HEK293T (cell line): ENCODE measurements at regions not wholly inside any gene's neighbourhood (a gene's known extent, or its start where the extent isn't known, plus 50 kb on each side); places are given as distances from the start of the nearest gene placed in this dataset.

Experiments
- CTCF ChIA-PET: fragments of 350-600 bp; formaldehyde crosslinking; extraction: SDS; loops from one replicate; lab custom pipeline; 2021; ENCODE audit warnings: antibody characterized with exemption, inconsistent platforms; lab: Yijun Ruan, JAX
- POLR2A ChIA-PET: fragments of 350-600 bp; formaldehyde crosslinking; extraction: SDS; loops from one replicate; lab custom pipeline; 2020; ENCODE audit warnings: antibody characterized with exemption, inconsistent platforms; lab: Yijun Ruan, JAX
- DNase-seq: peaks from one replicate; pipeline ENCODE4 v3.0.0; 2012; ENCODE audit warnings: mixed read lengths; ENCODE audit errors: extremely low spot score
- ARNT ChIP-seq: fragments of 450-650 bp; IDR thresholded peaks from 2 replicates; pipeline ENCODE4 v1.6.1; 2017; ENCODE audit warnings: mild to moderate bottlenecking
- BHLHE40 ChIP-seq: fragments of 450-650 bp; IDR thresholded peaks from 2 replicates; pipeline ENCODE4 v1.6.1; 2016; ENCODE audit warnings: mild to moderate bottlenecking, moderate library complexity, borderline replicate concordance
- CTBP1 ChIP-seq: fragments of 450-650 bp; IDR thresholded peaks from 2 replicates; pipeline ENCODE4 v1.6.1; 2016; ENCODE audit warnings: borderline replicate concordance
- ELF4 ChIP-seq: fragments of 450-650 bp; IDR thresholded peaks from 2 replicates; pipeline ENCODE4 v1.6.1; 2017; ENCODE audit warnings: antibody characterized with exemption
- FOXA1 ChIP-seq: fragments of 450-650 bp; IDR thresholded peaks from 2 replicates; pipeline ENCODE4 v1.6.1; 2016; ENCODE audit warnings: mild to moderate bottlenecking
- FOXK2 ChIP-seq: fragments of 450-650 bp; IDR thresholded peaks from 2 replicates; pipeline ENCODE4 v1.6.1; 2016; ENCODE audit warnings: mild to moderate bottlenecking
- FOXM1 ChIP-seq: fragments of 450-650 bp; IDR thresholded peaks from 2 replicates; pipeline ENCODE4 v1.6.1; 2017; ENCODE audit warnings: mild to moderate bottlenecking, borderline replicate concordance
- HDGF ChIP-seq: fragments of 450-650 bp; IDR thresholded peaks from 2 replicates; pipeline ENCODE4 v1.6.1; 2017; ENCODE audit warnings: antibody characterized with exemption, borderline replicate concordance
- L3MBTL2 ChIP-seq: fragments of 450-650 bp; conservative IDR thresholded peaks from 2 replicates; pipeline ENCODE4 v1.6.1; 2016; ENCODE audit warnings: mild to moderate bottlenecking
- LEF1 ChIP-seq: fragments of 450-650 bp; IDR thresholded peaks from 2 replicates; pipeline ENCODE4 v1.6.1; 2017; ENCODE audit warnings: mild to moderate bottlenecking, borderline replicate concordance
- NFRKB ChIP-seq: fragments of 450-650 bp; IDR thresholded peaks from 2 replicates; pipeline ENCODE4 v1.6.1; 2016; ENCODE audit warnings: mild to moderate bottlenecking, moderate library complexity
- SP1 ChIP-seq: fragments of 450-650 bp; IDR thresholded peaks from 2 replicates; pipeline ENCODE4 v1.6.1; 2017
- SUZ12 ChIP-seq: fragments of 450-650 bp; IDR thresholded peaks from 2 replicates; pipeline ENCODE4 v1.6.1; 2016; ENCODE audit warnings: mild to moderate bottlenecking
- TARDBP ChIP-seq: fragments of 450-650 bp; IDR thresholded peaks from 2 replicates; pipeline ENCODE4 v1.6.1; 2016
- ZNF384 ChIP-seq: fragments of 450-650 bp; IDR thresholded peaks from 2 replicates; pipeline ENCODE4 v1.6.1; 2016
- TF ChIP-seq, protein P1 (sequence below): fragments of 450-650 bp; IDR thresholded peaks from 2 replicates; pipeline ENCODE4 v1.6.1; 2016

DNA sequence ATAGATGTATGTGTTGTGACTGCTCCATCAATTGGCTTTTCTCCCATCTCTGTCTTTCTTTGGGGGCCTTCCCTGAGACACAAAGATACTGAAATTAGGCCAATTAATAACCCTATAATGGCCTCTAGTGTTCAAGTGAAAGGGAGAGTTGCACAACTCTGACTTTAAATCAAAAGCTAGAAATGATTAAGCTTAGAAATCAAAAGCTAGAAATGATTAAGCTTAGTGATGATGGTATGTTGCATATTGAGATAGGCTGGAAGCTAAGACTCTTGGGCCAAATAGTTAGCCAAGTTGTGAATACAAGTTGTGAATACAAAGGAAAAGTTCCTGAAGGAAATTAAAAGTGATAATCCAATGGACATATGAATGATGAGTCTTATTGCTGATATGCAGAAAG is 452.9 kb upstream of the AGA start:
- ChIA-PET CTCF (no interaction called here), POLR2A (no interaction called here)
- TF ChIP-seq HDGF (no peak), L3MBTL2 (no peak), FOXM1 (no peak), FOXK2 (no peak), CTBP1 (no peak), LEF1 (no peak)
- TF ChIP-seq, protein P1, sequence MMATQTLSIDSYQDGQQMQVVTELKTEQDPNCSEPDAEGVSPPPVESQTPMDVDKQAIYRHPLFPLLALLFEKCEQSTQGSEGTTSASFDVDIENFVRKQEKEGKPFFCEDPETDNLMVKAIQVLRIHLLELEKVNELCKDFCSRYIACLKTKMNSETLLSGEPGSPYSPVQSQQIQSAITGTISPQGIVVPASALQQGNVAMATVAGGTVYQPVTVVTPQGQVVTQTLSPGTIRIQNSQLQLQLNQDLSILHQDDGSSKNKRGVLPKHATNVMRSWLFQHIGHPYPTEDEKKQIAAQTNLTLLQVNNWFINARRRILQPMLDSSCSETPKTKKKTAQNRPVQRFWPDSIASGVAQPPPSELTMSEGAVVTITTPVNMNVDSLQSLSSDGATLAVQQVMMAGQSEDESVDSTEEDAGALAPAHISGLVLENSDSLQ = no peak
- DNase-seq = no peak

DNA sequence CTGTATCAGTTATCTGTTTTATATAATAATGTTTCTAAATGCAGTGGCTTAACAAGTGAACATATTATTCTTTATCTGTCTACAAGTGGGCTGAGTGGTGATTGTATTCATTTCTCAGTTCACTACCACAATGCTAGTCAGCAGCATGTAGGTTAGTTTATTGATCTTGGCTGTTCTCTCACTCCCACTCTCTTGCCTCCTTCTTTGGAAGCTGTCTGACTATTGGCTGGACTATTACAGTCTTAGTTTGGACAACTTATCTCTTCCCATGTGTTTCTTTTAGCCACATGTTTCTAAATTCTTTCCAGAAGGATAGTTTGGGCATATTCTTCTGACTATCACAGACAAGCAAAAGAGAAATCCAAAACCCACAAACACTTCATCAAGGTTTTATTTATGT is 459.5 kb upstream of the AGA start:
- POLR2A ChIA-PET = no interaction called here
- DNase-seq = no peak
- CTCF ChIA-PET = no interaction called here
- TF ChIP-seq BHLHE40 (no peak), NFRKB (no peak), ELF4 (no peak), ARNT (no peak), CTBP1 (no peak)
- TF ChIP-seq, protein P1 = no peak

DNA sequence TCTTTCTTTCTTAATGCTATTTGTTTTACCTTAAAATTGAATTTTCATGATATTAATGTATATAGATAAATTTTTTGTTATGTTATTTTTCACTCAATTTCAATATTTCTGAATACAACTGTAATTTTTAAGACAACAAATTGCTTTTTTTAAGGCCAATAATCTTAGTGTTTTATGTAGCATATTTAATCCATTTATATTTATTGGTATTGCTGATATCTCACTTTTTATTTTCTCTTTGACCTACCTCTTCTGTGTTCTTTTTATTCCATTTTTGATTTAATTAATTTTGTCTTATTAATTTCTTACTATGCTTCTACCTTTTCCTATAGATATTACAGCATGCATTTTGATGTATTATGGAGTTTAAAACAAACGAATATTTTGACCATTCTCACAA is 460.1 kb upstream of the AGA start:
- POLR2A ChIA-PET = no interaction called here

DNA sequence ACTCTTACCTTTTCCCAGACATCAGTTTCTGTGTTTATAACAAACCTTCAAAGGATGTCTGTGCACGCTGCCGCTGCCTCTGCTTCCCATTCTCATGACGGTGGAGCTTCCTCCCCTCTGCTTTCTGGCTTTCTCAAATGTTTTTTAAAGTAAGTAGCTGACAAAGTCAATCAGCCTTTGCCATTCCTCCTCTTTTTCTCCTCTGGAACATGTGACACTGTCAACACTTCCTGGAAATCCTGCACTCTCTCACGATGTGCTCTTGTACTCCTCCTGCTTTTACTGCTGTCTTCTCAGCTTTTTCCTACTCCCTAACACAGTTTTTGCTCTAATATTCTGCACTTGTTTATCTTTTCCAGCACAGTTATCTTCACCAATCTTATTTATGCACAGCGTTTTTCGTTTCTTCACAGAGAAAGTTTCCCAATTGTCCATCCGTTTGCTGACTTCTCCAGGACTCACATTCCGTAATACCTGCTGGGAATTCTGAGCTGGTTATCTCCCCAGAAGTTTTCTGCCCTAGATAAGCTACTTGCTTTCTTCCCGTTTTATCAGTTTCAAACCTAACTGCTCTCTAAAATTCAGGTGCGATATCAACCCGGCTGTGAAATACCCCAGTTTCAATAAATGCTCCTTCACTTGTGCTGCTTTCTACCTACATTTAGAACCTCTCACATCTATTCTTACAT is 465.6 kb upstream of the AGA start:
- ChIA-PET POLR2A (interaction anchor here (0.6 kb wide), 1 partner anchor 96 kb away, joined by 3 read pairs; no protein-coding TSS in a partner anchor), CTCF (no interaction called here)
- peak; percentile 10 for DNase-seq
- TF ChIP-seq, protein P1 = no peak
- peak; percentile 49 for TF ChIP-seq L3MBTL2

More for the DNA sequence above, 460.1 kb upstream of the AGA start:
- TF ChIP-seq BHLHE40 = no peak
- TF ChIP-seq LEF1 = no peak
- no peak for TF ChIP-seq NFRKB
- TF ChIP-seq ELF4 = no peak
- no peak for TF ChIP-seq ARNT
- no peak for TF ChIP-seq L3MBTL2
- CTCF ChIA-PET = no interaction called here
- no peak for DNase-seq

DNA sequence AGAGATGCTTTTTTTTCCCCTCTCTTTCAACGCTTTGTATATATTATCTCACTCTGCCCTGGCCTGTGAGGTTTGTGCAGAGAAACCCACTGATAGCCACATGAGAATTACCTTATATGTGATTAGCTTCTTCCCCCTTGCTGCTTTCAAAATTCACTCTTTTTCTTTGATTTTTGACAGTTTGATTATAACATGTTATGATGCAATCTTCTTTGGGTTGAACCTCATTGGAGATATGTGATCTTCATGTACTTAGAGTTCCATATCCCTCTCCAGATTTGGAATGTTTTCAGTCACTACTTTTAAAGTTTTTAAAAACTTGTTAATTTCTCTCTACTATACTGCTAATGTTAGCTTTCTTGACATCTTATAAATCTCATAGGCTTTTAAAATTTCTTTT is 479.5 kb upstream of the AGA start:
- no peak for DNase-seq
- no peak for TF ChIP-seq ZNF384
- TF ChIP-seq BHLHE40 = no peak
- no peak for TF ChIP-seq HDGF
- TF ChIP-seq, protein P1 = no peak
- TF ChIP-seq ARNT = no peak
- TF ChIP-seq L3MBTL2 = no peak
- TF ChIP-seq ELF4 = no peak
- TF ChIP-seq FOXA1 = no peak
- no peak for TF ChIP-seq FOXM1
- no peak for TF ChIP-seq LEF1
- TF ChIP-seq TARDBP = no peak
- no peak for TF ChIP-seq SP1
- no peak for TF ChIP-seq FOXK2
- ChIA-PET CTCF (no interaction called here), POLR2A (no interaction called here)

DNA sequence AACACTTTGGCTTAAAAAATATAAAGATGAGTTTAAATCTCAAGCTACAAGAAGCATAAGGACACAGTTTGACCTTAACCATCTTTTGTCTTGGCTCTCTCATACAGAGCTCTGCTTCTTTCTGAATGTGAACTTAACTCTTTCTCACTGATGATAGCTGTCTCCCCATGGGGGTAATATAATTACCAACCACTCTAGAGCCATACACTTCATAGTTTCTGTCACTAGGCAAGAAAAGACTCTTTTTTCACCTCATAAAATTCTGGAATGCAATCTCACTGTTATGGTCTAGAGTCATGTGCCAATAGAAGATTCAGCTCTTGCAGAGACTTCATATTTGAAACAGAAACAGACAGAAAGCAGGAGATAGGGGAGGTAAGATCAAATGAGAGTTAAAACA is 481.7 kb upstream of the AGA start:
- CTCF ChIA-PET = no interaction called here
- POLR2A ChIA-PET = no interaction called here
- TF ChIP-seq NFRKB = no peak
- TF ChIP-seq SUZ12 = no peak
- TF ChIP-seq, protein P1 = no peak
- TF ChIP-seq FOXM1 = no peak
- TF ChIP-seq SP1 = no peak
- no peak for TF ChIP-seq TARDBP
- no peak for TF ChIP-seq BHLHE40
- TF ChIP-seq ARNT = no peak
- TF ChIP-seq LEF1 = no peak
- TF ChIP-seq L3MBTL2 = no peak
- no peak for TF ChIP-seq HDGF
- TF ChIP-seq ELF4 = no peak
- no peak for TF ChIP-seq ZNF384
- no peak for TF ChIP-seq FOXA1
- TF ChIP-seq CTBP1 = no peak
- no peak for TF ChIP-seq FOXK2
- no peak for DNase-seq
